ENCODE measurements at regions not wholly inside any gene's neighbourhood (a gene's known extent, or its start where the extent isn't known, plus 50 kb on each side); places are given as distances from the start of the nearest gene placed in this dataset.

DNA sequence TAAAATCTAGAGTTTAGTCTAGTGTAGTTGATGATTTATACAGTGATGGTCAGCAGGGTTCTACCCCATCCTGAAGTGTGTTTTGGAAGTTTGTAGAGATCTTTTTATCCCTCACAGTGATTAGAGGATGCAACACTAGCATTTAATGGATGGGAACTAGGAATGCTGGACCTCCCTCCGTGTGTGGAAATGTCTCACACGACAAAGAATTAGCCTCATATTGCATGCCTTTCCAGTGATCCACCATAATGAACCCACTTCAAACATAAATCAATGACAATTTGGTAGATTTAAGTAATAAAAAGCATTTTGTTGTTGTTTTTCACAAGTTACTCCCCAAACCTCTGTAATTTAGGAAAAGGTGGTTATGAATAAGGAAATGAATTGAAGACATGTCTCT is 82.5 kb upstream of the LMNB1 start:
- no peak for TF ChIP-seq POLR2A (IDR thresholded peaks at IDR 0.05)
- TF ChIP-seq, protein P1, sequence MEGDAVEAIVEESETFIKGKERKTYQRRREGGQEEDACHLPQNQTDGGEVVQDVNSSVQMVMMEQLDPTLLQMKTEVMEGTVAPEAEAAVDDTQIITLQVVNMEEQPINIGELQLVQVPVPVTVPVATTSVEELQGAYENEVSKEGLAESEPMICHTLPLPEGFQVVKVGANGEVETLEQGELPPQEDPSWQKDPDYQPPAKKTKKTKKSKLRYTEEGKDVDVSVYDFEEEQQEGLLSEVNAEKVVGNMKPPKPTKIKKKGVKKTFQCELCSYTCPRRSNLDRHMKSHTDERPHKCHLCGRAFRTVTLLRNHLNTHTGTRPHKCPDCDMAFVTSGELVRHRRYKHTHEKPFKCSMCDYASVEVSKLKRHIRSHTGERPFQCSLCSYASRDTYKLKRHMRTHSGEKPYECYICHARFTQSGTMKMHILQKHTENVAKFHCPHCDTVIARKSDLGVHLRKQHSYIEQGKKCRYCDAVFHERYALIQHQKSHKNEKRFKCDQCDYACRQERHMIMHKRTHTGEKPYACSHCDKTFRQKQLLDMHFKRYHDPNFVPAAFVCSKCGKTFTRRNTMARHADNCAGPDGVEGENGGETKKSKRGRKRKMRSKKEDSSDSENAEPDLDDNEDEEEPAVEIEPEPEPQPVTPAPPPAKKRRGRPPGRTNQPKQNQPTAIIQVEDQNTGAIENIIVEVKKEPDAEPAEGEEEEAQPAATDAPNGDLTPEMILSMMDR (IDR thresholded peaks at IDR 0.05), result no peak
- TF ChIP-seq EP300 (IDR thresholded peaks at IDR 0.05), result no peak
- 22 to 36% (median 34%) methylated on average over 2 of the region's 2 CpGs for whole genome bisulfite sequencing, 3 donors
- Histone ChIP-seq H3K4me3 (no peak overlapping the region), H3K36me3 (no peaks in the 10 kb centered on the region), H3K9me3 (no peaks in the 10 kb centered on the region), H3K27me3 (no peaks in the 10 kb centered on the region), H3K27ac (no peak overlapping the region), H3K4me1 (ENCODE audit: insufficient read depth) (no peaks in the 10 kb centered on the region)
- no peak for DNase-seq
- intact Hi-C loops (cut with DNase I), result no loop called here

DNA sequence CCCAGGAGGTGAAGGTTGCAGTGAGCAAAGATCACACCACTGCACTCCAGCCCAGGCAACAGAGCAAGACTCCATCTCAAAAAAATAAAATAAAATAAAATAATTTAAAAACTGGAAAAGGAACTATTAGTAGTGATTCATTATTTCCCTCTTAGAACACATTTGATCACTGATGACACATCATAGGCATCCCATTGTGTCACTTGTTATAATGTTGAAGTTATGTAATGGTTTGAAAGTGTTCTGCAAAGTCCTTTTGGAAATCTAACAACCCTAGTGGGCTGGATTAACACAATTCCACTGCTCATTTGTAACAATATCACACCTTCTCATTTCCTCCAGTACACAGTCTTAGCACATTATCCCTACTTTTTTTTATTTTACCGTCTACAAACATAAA is 81.8 kb upstream of the LMNB1 start:
- no peak for DNase-seq
- TF ChIP-seq, protein P1 (IDR thresholded peaks at IDR 0.05), result no peak
- no peak for TF ChIP-seq EP300 (IDR thresholded peaks at IDR 0.05)
- TF ChIP-seq POLR2A (IDR thresholded peaks at IDR 0.05), result no peak
- H3K9me3 ChIP-seq, result no peaks in the 10 kb centered on the region
- H3K36me3 ChIP-seq, result no peaks in the 10 kb centered on the region
- no peak overlapping the region for H3K4me3 ChIP-seq
- no peak overlapping the region for H3K27ac ChIP-seq
- no peaks in the 10 kb centered on the region for H3K4me1 ChIP-seq (ENCODE audit: insufficient read depth)
- H3K27me3 ChIP-seq, result no peaks in the 10 kb centered on the region
- intact Hi-C loops (cut with DNase I), result no loop called here
- WGBS, 3 donors, result 64 to 78% (median 78%) methylated on average over 1 of the region's 1 CpG

- Histone ChIP-seq H3K4me1 (ENCODE audit: insufficient read depth) (no peaks in the 10 kb centered on the region), H3K27me3 (no peaks in the 10 kb centered on the region), H3K9me3 (peaks cover 0 to 5% of the 10 kb centered on the region in 2 donors), H3K36me3 (no peaks in the 10 kb centered on the region), H3K27ac (no peak overlapping the region), H3K4me3 (no peak overlapping the region)
- intact Hi-C loops (cut with DNase I), result no loop called here
- 72 to 82% (median 79%) methylated on average over 1 of the region's 1 CpG for WGBS, 3 donors
- no peak for DNase-seq
- TF ChIP-seq POLR2A (IDR thresholded peaks at IDR 0.05) (no peak), EP300 (IDR thresholded peaks at IDR 0.05) (no peak)
Observed at GRCh38 chr5:126707080-126707479, 69.9 kb upstream of the LMNB1 start.

DNA sequence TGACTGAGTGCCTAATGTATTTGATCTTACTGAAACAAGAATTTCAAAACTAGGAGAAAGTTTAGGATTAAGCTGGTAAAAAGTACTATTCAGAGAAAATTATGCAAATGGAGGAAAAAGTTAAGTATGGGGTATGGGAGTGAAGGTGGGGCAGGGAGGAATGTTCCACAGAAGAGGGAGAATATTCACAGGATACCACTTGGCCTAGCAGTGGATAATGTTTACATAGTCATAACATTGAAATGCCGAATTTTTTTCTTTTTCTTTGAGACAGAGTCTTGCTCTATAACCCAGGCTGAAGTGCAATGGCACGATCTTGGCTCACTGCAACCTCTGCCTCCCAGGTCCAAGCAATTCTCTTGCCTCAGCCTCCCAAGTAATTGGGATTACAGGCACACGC is 61.2 kb upstream of the LMNB1 start:
- Histone ChIP-seq H3K27me3 (no peaks in the 10 kb centered on the region), H3K27ac (no peak overlapping the region), H3K36me3 (no peaks in the 10 kb centered on the region), H3K4me3 (no peak overlapping the region), H3K9me3 (no peaks in the 10 kb centered on the region), H3K4me1 (ENCODE audit: insufficient read depth) (no peaks in the 10 kb centered on the region)
- TF ChIP-seq, protein P1 (IDR thresholded peaks at IDR 0.05), result no peak
- TF ChIP-seq POLR2A (IDR thresholded peaks at IDR 0.05) (no peak), EP300 (IDR thresholded peaks at IDR 0.05) (no peak)
- no peak for DNase-seq
- intact Hi-C loops (cut with DNase I), result no loop called here
- 72 to 80% (median 75%) methylated on average over 3 of the region's 3 CpGs for WGBS, 3 donors

- intact Hi-C loops (cut with DNase I), result no loop called here
- DNase-seq, result no peak
- 88 to 93% (median 93%) methylated on average over 10 of the region's 10 CpGs for WGBS, 3 donors
- TF ChIP-seq POLR2A (IDR thresholded peaks at IDR 0.05) (no peak), EP300 (IDR thresholded peaks at IDR 0.05) (no peak)
- TF ChIP-seq, protein P1 (IDR thresholded peaks at IDR 0.05), result no peak
- no peaks in the 10 kb centered on the region for H3K9me3 ChIP-seq
- H3K4me1 ChIP-seq (ENCODE audit: insufficient read depth), result no peaks in the 10 kb centered on the region
- H3K4me3 ChIP-seq, result no peak overlapping the region
- no peak overlapping the region for H3K27ac ChIP-seq
- H3K36me3 ChIP-seq, result no peaks in the 10 kb centered on the region
- no peaks in the 10 kb centered on the region for H3K27me3 ChIP-seq
Observed at GRCh38 chr5:126716861-126717260, 60.1 kb upstream of the LMNB1 start.

All from ovary (tissue), 7 donors.